ENCODE measurements at regions not wholly inside any gene's neighbourhood (a gene's known extent, or its start where the extent isn't known, plus 50 kb on each side); places are given as distances from the start of the nearest gene placed in this dataset.

DNA sequence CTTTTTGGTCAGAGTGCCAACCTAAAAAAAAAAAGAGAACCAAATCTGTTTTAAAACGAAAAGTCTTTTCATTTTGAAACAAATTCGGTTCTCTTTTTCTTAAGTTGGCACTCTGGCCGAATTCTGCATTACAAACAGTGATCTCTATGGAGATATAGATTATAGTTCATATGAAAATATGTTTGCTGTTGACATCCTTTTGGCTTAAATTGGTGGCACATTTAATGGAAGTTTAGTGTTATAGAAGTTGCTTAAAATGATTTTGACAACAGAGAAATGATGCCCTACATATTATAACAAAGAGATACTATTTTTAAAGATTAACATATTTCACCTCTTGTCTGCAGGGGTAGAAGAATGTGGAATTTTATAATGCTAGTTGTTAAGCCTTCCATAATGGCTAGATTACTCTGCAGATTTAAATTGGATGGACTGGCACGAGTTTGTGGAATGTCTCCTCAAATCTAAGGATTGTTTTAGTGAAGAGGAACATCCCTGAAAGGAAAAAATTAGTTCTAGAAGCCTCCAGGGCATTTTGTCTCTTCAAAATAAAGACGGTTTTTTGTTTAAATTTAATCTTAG, 222.9 kb upstream of the CDH2 start:
- no peak overlapping the region for H3K4me3 ChIP-seq (ENCODE audit: low read depth, low read length)
- TF ChIP-seq, protein P1, sequence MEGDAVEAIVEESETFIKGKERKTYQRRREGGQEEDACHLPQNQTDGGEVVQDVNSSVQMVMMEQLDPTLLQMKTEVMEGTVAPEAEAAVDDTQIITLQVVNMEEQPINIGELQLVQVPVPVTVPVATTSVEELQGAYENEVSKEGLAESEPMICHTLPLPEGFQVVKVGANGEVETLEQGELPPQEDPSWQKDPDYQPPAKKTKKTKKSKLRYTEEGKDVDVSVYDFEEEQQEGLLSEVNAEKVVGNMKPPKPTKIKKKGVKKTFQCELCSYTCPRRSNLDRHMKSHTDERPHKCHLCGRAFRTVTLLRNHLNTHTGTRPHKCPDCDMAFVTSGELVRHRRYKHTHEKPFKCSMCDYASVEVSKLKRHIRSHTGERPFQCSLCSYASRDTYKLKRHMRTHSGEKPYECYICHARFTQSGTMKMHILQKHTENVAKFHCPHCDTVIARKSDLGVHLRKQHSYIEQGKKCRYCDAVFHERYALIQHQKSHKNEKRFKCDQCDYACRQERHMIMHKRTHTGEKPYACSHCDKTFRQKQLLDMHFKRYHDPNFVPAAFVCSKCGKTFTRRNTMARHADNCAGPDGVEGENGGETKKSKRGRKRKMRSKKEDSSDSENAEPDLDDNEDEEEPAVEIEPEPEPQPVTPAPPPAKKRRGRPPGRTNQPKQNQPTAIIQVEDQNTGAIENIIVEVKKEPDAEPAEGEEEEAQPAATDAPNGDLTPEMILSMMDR (IDR thresholded peaks at IDR 0.05; ENCODE audit: borderline replicate concordance, insufficient read depth, low read depth, low read length), result no peak

DNA sequence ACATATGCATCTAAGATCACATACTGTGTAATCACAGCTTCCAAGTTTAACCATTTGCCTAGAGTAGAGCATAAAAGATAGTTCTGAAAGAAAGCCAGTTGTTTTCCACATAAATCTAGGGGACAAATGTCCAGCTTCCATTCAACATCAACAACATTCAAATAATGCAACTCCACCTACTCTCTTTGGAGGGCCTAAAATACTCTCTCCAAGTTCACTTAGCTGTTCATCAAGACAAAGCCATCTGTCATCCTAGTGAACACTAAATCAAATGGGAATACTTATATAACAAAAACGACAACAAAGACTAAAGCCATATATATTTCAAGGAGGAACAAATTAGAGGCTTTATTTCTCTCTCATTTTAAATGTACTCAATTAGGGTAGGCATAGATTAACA, 221.5 kb upstream of the CDH2 start:
- TF ChIP-seq, protein P1 (IDR thresholded peaks at IDR 0.05; ENCODE audit: borderline replicate concordance, insufficient read depth, low read depth, low read length), result no peak
- no peak overlapping the region for H3K4me3 ChIP-seq (ENCODE audit: low read depth, low read length)

DNA sequence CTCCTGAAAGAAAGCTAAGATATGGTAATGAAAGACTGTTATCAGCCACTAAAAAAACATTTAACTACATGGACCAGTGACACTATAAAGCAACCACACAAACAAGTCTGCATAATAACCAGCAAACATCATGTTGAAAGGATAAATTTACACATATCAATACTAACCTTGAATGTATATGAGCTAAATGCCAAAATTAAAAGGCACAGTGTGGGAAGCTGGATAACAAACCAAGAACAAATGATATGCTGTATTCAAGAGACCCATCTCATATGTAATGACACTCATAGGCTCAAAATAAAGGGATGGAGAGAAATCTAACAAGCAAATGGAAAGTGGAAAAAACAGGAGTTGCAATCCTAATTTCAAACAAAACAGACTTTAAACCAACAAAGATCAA, 213.1 kb upstream of the CDH2 start:
- TF ChIP-seq, protein P1 (IDR thresholded peaks at IDR 0.05; ENCODE audit: borderline replicate concordance, insufficient read depth, low read depth, low read length), result no peak
- H3K4me3 ChIP-seq (ENCODE audit: low read depth, low read length), result no peak overlapping the region

DNA sequence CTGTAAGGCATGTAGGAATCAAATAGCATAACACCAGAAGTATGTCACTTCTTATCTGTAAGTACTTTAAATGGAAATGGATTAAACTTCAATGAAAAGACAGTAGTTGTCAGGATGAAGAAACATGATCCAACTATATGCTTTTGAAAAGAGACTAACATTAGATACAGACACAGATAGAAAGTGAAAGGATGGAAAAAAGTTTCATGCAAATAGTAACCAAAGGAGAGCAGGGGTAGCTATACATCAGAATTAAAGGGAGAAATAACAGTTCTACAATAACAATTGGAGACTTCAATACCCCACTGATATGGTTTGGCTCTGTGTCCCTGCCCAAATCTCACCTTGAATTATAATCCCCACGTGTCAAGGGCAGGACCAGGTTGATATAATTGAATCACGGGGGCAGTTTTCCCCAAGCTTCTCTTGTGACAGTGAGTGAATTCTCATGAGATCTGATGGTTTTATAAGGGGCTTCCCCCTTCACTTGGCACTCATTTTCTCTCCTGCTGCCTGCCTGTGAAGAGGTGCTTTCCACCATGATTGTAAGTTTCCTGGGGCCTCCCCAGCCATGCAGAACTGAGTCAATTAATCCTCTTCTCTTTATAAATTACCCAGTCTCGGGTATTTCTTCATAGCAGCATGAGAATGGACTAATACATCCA, 205.4 kb upstream of the CDH2 start:
- H3K4me3 ChIP-seq (ENCODE audit: low read depth, low read length), result no peak overlapping the region

DNA sequence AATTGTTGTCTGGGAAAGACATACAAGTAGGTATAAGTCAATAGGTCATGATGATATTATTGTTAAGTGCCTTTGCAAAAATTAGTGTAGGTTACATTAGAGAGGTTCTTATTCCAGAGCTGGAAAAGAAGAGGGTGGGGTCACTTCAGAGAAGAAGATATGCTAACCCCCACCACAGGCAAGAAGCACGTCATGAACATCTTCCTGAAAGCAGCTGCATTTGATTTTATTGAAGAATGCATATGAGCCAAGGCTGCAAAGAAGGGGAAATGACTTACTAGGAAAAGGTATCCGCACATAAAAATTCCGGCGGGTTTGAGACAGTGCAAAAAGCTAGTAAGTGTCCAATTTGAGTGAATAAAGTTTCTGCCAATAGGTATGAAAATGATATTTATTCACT, 195.3 kb upstream of the CDH2 start:
- no peak overlapping the region for H3K4me3 ChIP-seq (ENCODE audit: low read depth, low read length)
- TF ChIP-seq, protein P1 (IDR thresholded peaks at IDR 0.05; ENCODE audit: borderline replicate concordance, insufficient read depth, low read depth, low read length), result no peak

More for the DNA sequence above, 205.4 kb upstream of the CDH2 start:
- TF ChIP-seq, protein P1 (IDR thresholded peaks at IDR 0.05; ENCODE audit: borderline replicate concordance, insufficient read depth, low read depth, low read length), result no peak

DNA sequence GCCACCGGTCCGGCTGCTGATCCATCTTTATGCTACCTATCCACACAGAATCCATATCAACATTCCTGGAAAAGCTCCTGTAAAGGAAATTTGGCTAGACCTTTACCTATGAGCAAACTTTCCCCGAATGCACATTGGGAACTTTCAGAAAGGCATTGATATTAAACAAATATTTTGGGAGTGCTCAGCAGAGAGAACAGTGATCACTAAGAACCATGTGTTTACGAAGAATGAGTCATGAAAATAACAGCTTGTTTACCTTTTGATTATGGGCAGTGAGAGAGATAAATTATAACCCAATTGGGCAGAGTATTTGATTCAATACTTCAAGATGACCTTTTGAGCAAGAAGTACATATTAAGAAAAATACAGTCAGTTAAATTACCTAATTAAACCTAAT, 189.7 kb upstream of the CDH2 start:
- TF ChIP-seq, protein P1 (IDR thresholded peaks at IDR 0.05; ENCODE audit: borderline replicate concordance, insufficient read depth, low read depth, low read length), result no peak

DNA sequence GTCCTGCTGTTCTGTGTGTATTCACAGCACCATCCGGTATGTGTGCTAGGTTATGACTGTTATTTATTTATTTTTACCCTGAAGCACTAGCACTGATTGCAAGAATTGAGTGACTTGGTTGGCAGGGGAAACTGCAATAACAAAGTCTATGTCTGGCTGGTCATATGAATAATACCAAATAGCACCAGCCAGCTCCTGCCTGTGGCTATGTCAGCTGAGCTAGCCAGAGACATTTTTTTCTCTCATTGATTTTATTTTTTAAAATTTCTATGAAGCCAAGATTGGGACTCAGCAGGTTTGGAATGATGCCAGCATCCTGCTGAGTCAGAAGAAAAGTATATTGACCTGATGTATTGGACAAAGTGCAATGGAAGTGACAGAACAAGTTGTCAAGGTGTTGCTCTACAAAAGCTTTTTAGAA, 188.5 kb upstream of the CDH2 start:
- TF ChIP-seq, protein P1 (IDR thresholded peaks at IDR 0.05; ENCODE audit: borderline replicate concordance, insufficient read depth, low read depth, low read length), result no peak
- no peak overlapping the region for H3K4me3 ChIP-seq (ENCODE audit: low read depth, low read length)

More for the DNA sequence above, 189.7 kb upstream of the CDH2 start:
- H3K4me3 ChIP-seq (ENCODE audit: low read depth, low read length), result no peak overlapping the region

Measured in GM12875 (cell line).